Keratinocyte (primary cell): ENCODE measurements at regions not wholly inside any gene's neighbourhood (a gene's known extent, or its start where the extent isn't known, plus 50 kb on each side); places are given as distances from the start of the nearest gene placed in this dataset.

Experiments used
- DNase-seq: peaks from one replicate; pipeline ENCODE4 v3.0.0-alpha.2; 2011; ENCODE audit warnings: low read depth, missing footprints, low spot score
- FAIRE-seq: peaks from 2 replicates; lab custom pipeline; 2011; peaks lifted over from hg19 to GRCh38; lab: Jason Lieb, UNC
- H2AFZ ChIP-seq: 2 replicates; pipeline ENCODE4 v1.6.0; 2012; ENCODE audit warnings: low read length, control low read depth, inconsistent platforms; ENCODE audit not compliant: control insufficient read depth
- H3K27ac ChIP-seq: 2 replicates; pipeline ENCODE4 v1.5.1; 2011; ENCODE audit warnings: low read length; ENCODE audit not compliant: control insufficient read depth, insufficient read depth
- H3K27me3 ChIP-seq: 3 replicates; pipeline ENCODE4 v1.6.0; 2011; ENCODE audit warnings: low read length; ENCODE audit not compliant: control insufficient read depth, insufficient read depth; ENCODE audit errors: extremely low read depth
- H3K36me3 ChIP-seq, 2 experiments: 2 replicates in 1 of 2; 3 replicates in 1 of 2; pipeline ENCODE4 v1.5.1; 2011; ENCODE audit warnings: low read length in 2 of 2, mild to moderate bottlenecking in 1 of 2; ENCODE audit not compliant: control insufficient read depth in 2 of 2, insufficient read depth in 2 of 2; ENCODE audit errors: extremely low read depth in 1 of 2
- H3K4me1 ChIP-seq: 3 replicates; pipeline ENCODE4 v1.5.1; 2011; ENCODE audit warnings: low read length; ENCODE audit not compliant: control insufficient read depth, insufficient read depth; ENCODE audit errors: extremely low read depth
- H3K4me2 ChIP-seq: 3 replicates; pipeline ENCODE4 v1.6.0; 2011; ENCODE audit warnings: low read depth, low read length; ENCODE audit not compliant: control insufficient read depth, insufficient read depth; ENCODE audit errors: extremely low read depth
- H3K4me3 ChIP-seq, 3 experiments: fragments of 200-600 bp in 1 of 3; sonication (generic) in 1 of 3; 2 replicates in 2 of 3; 3 replicates in 1 of 3; pipeline ENCODE4 v1.5.1; 2011 to 2016; ENCODE audit warnings: low read length in 3 of 3, mild to moderate bottlenecking in 3 of 3, control low read depth in 2 of 3, inconsistent platforms in 1 of 3, low read depth in 1 of 3, mixed read lengths in 1 of 3, mixed run types in 1 of 3, moderate library complexity in 1 of 3; ENCODE audit not compliant: control insufficient read depth in 2 of 3, insufficient read depth in 2 of 3; ENCODE audit errors: extremely low read depth in 1 of 3
- H3K79me2 ChIP-seq: 2 replicates; pipeline ENCODE4 v1.6.0; 2012; ENCODE audit warnings: low read length; ENCODE audit not compliant: control insufficient read depth, insufficient read depth
- H3K9ac ChIP-seq: 3 replicates; pipeline ENCODE4 v1.6.0; 2011; ENCODE audit warnings: low read length; ENCODE audit not compliant: control insufficient read depth, insufficient read depth; ENCODE audit errors: extremely low read depth
- H3K9me1 ChIP-seq: 3 replicates; pipeline ENCODE4 v1.6.0; 2011; ENCODE audit warnings: low read length; ENCODE audit not compliant: control insufficient read depth, insufficient read depth; ENCODE audit errors: extremely low read depth
- H3K9me3 ChIP-seq: 2 replicates; pipeline ENCODE4 v1.5.1; 2012; ENCODE audit warnings: low read depth, low read length; ENCODE audit not compliant: control insufficient read depth
- H4K20me1 ChIP-seq: 3 replicates; pipeline ENCODE4 v1.6.0; 2011; ENCODE audit warnings: low read length; ENCODE audit not compliant: control insufficient read depth, insufficient read depth; ENCODE audit errors: extremely low read depth
- CTCF ChIP-seq, 3 experiments: IDR thresholded peaks in 1 of 3; conservative IDR thresholded peaks in 1 of 3; optimal IDR thresholded peaks in 1 of 3; 2 replicates in 2 of 3; 3 replicates in 1 of 3; pipeline versions ENCODE3 to v1.5.1; 2011; ENCODE audit warnings: low read length in 3 of 3, mild to moderate bottlenecking in 3 of 3, moderate library complexity in 2 of 3, control low read depth in 1 of 3, inconsistent platforms in 1 of 3; ENCODE audit not compliant: insufficient read depth in 2 of 3; ENCODE audit errors: extremely low read depth in 1 of 3
- EZH2 ChIP-seq: IDR thresholded peaks from one replicate; pipeline ENCODE4 v1.6.1; 2012; ENCODE audit warnings: inconsistent platforms, mild to moderate bottlenecking, low read length, moderate library complexity
- dilution Hi-C: fragments of 300-500 bp; cut with MboI; formaldehyde crosslinking; loops from one replicate; pipeline ENCODE4 v1.7.0; 2020; ENCODE audit warnings: low sequenced_read_pairs; ENCODE audit not compliant: extremely low pct_ligation_motif_present

GRCh38 chr17:36825521-36825920, 111.8 kb upstream of the LHX1 start:
- TF ChIP-seq CTCF (optimal IDR thresholded peaks at IDR 0.05 in 1 of 3, IDR thresholded peaks at IDR 0.05 in 1 of 3, conservative IDR thresholded peaks at IDR 0.05 in 1 of 3; ENCODE audit: extremely low read depth in 1 of 3, insufficient read depth in 2 of 3, low read length in 3 of 3) (no peak), EZH2 (no peak)
- H3K79me2 ChIP-seq: no peaks in the 10 kb centered on the region
- H3K27ac ChIP-seq: no peak overlapping the region
- peaks cover 4% of the 10 kb centered on the region for H3K4me1 ChIP-seq
- H3K9ac ChIP-seq: no peak overlapping the region
- H2AFZ ChIP-seq: no peak overlapping the region
- H3K9me3 ChIP-seq: no peaks in the 10 kb centered on the region
- H3K36me3 ChIP-seq: no peaks in the 10 kb centered on the region
- no peak for DNase-seq
- H3K4me2 ChIP-seq: no peak overlapping the region
- no peak for FAIRE-seq
- H3K4me3 ChIP-seq: no peak overlapping the region
- peaks cover 12% of the 10 kb centered on the region for H3K27me3 ChIP-seq
- no peaks in the 10 kb centered on the region for H3K9me1 ChIP-seq
- H4K20me1 ChIP-seq: no peaks in the 10 kb centered on the region
- dilution Hi-C loops: no loop called here

- no peak for FAIRE-seq
- no peak overlapping the region for H3K9ac ChIP-seq
- peak overlapping the region; percentile 44 for H2AFZ ChIP-seq
These were observed 111.3 kb upstream of the LHX1 start for GRCh38 chr17:36825951-36826350.

More at GRCh38 chr17:36825951-36826350, 111.3 kb upstream of the LHX1 start:
- Histone ChIP-seq H4K20me1 (no peaks in the 10 kb centered on the region), H3K4me2 (peak overlapping the region; percentile 2), H3K27me3 (peaks cover 12% of the 10 kb centered on the region), H3K4me3 (no peak overlapping the region), H3K27ac (no peak overlapping the region), H3K9me3 (no peaks in the 10 kb centered on the region), H3K36me3 (no peaks in the 10 kb centered on the region), H3K79me2 (no peaks in the 10 kb centered on the region), H3K9me1 (no peaks in the 10 kb centered on the region), H3K4me1 (peaks cover 4% of the 10 kb centered on the region)
- dilution Hi-C loops: no loop called here
- no peak for TF ChIP-seq EZH2
- no peak for TF ChIP-seq CTCF (optimal IDR thresholded peaks at IDR 0.05 in 1 of 3, IDR thresholded peaks at IDR 0.05 in 1 of 3, conservative IDR thresholded peaks at IDR 0.05 in 1 of 3; ENCODE audit: extremely low read depth in 1 of 3, insufficient read depth in 2 of 3, low read length in 3 of 3)
- no peak for DNase-seq
